ENCODE measurements at regions not wholly inside any gene's neighbourhood (a gene's known extent, or its start where the extent isn't known, plus 50 kb on each side); places are given as distances from the start of the nearest gene placed in this dataset.
A peak's percentile ranks its signal among the peaks of the same experiment; 100 is the strongest.

GRCh38 chr1:34627465-34628240, 127.2 kb upstream of the GJB5 start:
- intact Hi-C loops (cut with micrococcal nuclease): no loop called here
- ATAC-seq (no peak), DNase-seq (no peak)

DNA sequence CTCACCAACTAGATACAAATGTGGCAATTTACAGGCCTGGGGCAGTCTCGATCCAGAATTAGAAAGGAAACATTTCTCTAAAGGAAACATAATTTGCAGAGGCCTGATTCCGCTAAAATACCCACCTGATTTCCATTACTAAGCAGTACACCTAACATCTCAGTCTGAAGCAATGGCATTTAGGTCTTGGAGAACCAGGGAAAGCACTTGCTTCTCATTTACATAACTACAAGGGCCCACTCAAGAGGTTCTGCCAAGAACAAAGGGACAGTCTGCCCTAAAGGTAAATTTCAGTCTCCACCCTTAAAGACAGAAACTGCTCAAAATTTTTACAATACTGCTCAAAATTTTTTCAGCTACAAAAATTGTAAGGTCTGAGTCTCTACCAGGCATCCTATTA, 123.7 kb upstream of the GJB5 start:
- no peak for DNase-seq
- intact Hi-C loops (cut with micrococcal nuclease): no loop called here
- no peak for ATAC-seq

- ATAC-seq (no peak), DNase-seq (no peak)
- intact Hi-C loops (cut with micrococcal nuclease): no loop called here
Observed at GRCh38 chr1:34639701-34640100, 115.1 kb upstream of the GJB5 start.

DNA sequence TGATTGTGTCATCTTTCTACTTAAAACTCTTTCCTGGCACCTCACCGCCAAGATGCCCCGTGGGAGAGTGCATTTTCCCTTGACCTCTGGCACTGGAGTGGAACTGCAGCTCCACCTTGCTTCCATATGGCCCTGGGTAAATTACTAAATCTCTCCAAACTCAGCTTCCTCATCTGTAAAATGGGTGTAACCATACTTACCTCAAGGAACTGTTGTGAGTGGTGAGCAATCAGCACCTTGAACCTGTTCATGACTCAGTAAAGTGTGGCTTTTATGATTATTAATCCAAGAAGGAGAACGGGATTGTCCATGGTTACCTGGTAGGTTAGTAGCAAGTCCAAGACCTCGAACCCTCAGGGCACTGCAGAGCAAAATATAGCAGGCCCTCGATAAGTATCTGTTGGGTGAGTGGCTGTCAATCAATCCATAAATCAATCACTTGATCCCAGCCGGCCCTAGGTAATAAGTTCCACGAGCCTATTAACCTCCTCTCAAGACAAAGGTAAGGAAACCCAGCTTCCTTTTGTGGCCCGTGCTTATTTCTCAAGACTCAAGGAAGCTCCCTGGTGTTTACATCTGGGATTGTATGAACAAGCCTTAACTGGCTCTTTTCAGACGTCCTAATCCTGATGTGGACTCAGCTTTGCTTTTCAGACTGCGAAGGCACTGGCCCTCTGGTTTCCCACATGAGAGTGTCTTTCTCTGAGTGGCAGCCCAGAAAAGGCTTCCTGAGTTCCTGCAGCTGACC, 114.0 kb upstream of the GJB5 start:
- intact Hi-C loops (cut with micrococcal nuclease): no loop called here
- ATAC-seq: no peak
- DNase-seq: no peak

- intact Hi-C loops (cut with micrococcal nuclease): no loop called here
- ATAC-seq (no peak), DNase-seq (no peak)
Observed at GRCh38 chr1:34642679-34643078, 112.2 kb upstream of the GJB5 start.

DNA sequence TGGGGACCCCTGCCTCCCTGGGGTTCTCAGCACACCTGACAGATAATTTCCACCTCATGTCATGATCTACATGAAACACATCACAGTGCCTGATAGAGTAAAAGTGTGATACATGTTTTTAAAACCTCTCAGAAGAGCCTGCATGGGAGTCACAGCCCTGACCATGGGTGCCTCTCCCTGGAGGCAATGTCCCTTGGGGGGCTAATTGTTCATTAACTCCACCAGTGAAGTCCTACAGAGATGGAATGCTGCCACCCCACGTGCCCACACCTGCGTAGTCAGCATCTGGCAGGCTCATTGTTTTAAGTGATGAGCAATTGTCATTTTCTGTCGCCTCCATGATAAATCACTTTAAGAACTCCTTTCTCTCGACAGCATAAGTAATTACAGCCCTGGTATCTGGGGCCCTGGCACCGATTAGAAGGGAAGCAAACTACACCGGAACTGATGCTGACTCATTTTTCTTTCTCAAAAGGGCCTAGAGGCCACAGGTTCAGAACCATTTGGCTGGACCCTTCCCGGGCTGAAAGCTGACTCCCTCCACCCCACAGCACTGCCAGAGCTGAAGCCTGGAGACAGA, 109.6 kb upstream of the GJB5 start:
- ATAC-seq: no peak
- DNase-seq: no peak
- intact Hi-C loops (cut with micrococcal nuclease): no loop called here

DNA sequence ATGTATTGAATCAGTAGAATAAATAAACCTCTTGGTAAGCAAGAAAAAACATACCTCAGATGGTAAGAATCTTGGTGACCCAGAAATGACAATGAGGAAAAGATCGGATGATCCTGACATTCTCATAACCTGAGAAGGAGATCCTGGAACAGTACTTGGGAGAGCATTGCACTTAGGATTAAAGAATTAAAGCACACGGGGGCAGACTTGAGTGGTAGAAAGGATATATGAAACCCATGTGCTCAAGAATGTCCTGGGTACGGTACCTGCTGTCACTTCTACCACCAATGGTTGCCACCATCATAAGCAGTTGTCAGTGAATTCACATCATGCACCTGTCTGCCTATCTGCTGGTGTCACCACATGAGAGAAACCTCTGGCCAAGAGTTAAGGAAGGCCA, 108.9 kb upstream of the GJB5 start:
- intact Hi-C loops (cut with micrococcal nuclease): no loop called here

DNA sequence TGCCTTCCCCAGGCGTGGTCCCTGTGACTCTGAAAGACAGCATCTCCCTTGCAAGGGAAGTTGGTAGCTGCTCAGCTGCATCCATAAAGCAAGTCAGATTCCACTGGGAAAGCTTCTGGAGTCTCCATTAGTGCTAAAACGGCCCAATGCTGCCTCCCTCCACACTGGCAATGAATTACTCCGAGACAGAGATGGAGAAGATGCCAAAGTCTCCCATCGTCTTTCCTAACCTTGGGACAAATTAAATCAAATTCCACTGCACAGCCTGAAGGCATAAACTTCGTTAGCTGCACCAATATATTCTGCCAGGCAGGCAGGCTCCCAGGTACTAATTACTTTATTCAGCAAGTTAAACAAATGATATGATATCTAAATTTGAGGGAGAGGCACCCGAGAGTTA, 106.3 kb upstream of the GJB5 start:
- intact Hi-C loops (cut with micrococcal nuclease): no loop called here
- no peak for ATAC-seq
- no peak for DNase-seq

More for the DNA sequence above, 108.9 kb upstream of the GJB5 start:
- DNase-seq (no peak), ATAC-seq (no peak)

GRCh38 chr1:34650090-34650489, 104.8 kb upstream of the GJB5 start:
- ATAC-seq: no peak

DNA sequence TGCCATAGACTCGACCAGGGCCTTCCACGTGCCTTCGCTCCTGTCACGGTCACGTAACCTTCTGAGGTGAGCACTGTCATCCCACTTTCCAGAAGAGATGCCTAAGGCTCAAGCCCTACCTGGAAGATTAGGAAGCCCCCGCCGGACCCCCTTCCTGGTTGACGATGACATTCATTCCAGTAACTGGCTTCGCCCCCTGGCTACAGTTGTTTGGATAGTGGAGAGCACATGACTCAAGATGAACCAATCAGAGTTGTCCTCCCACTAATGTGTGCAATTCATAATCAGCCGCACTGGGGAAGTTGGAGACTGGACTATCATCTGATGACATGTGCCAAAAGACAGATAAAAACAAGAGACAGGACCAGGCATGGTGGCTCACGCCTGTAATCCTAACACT, 104.0 kb upstream of the GJB5 start:
- ATAC-seq (no peak), DNase-seq (no peak)
- intact Hi-C loops (cut with micrococcal nuclease): no loop called here

More at GRCh38 chr1:34650090-34650489, 104.8 kb upstream of the GJB5 start:
- DNase-seq: no peak
- intact Hi-C loops (cut with micrococcal nuclease): no loop called here

GRCh38 chr1:34653110-34653509, 101.7 kb upstream of the GJB5 start:
- intact Hi-C loops (cut with micrococcal nuclease): no loop called here
- DNase-seq (no peak), ATAC-seq (no peak)

- ATAC-seq (no peak), DNase-seq (no peak)
- intact Hi-C loops (cut with micrococcal nuclease): no loop called here
Observed at GRCh38 chr1:34655206-34655874, 99.5 kb upstream of the GJB5 start.

DNA sequence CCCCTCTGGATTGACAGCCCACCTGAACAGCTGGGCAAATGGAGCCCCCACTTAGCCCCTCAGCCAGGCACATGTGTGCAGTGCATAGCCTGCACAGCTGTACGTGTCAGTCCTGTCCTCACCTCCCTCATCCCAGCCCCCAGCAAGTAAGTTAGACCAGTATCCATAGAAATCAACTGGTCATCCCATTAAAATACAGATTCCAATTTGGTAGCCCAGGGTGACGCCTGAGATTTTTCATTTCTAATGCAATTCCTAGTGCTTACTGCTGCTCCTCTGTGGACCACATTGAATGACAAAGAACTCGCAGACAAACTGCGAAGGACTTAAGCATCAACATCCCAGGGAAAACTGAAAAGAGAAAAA, 99.0 kb upstream of the GJB5 start:
- ATAC-seq: no peak
- no peak for DNase-seq
- intact Hi-C loops (cut with micrococcal nuclease): no loop called here

DNA sequence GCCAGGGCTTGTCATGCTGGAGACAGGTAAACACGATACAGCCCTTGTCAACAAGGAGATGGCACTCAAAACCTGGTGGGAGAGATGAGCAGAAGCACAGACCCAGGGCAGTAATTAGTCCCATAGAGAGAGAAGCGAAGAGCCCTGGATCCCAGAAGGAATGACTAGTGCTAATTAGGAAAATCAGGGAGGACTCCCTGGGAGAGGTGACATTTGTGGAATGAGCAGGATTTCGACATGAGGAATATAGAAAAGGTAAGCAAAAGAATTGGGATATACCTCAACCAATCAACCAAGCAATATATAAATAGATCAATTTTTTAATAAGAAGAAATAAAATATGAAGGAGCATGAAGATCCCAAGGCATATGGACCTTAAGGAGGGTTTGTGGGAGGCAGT, 98.5 kb upstream of the GJB5 start:
- intact Hi-C loops (cut with micrococcal nuclease): no loop called here
- DNase-seq (no peak), ATAC-seq (no peak)

GRCh38 chr1:34656731-34657130, 98.1 kb upstream of the GJB5 start:
- ATAC-seq (no peak), DNase-seq (no peak)
- intact Hi-C loops (cut with micrococcal nuclease): no loop called here

GRCh38 chr1:34657266-34657665, 97.6 kb upstream of the GJB5 start:
- DNase-seq (no peak), ATAC-seq (no peak)
- intact Hi-C loops (cut with micrococcal nuclease): no loop called here

DNA sequence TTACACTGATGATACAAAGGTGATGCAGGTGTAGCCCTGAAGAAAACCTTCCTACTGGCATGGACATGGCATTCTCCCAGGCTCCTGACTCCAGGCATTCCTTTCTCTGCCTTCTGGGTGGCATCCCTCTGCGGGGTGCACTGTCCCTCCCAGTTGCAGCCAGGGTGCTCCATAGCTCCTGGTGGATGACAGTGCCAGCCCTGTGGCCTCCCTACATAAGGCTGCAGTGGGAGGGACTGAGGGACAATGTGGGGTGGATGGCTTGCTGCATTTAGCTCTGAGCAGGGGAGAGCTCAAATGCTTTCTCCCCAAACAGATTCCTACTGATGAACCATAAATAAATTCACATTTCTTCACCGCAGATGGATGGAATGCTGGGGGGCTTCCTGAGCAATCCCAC, 97.0 kb upstream of the GJB5 start:
- ATAC-seq: no peak
- DNase-seq: no peak
- intact Hi-C loops (cut with micrococcal nuclease): no loop called here

- ATAC-seq (peak; percentile 40), DNase-seq (no peak)
- intact Hi-C loops (cut with micrococcal nuclease): no loop called here
Observed at GRCh38 chr1:34663031-34663430, 91.8 kb upstream of the GJB5 start.

DNA sequence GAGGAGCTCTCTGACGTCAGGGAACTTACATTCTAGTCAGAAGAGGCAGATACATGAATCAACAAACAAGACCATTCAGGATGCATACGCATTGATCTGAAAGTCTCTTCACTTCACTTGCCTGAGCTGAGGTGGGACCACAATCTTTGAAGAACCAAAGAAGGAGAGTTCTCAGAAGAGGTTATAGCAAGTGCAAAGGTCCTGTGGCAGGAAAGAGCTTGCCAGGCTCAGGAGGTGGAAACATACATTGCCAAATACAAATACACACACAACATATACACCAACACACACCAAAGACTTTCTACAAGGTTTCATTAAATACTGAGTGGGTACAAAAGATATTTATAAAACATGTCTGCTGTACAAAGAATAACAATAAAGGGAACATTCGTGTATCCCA, 86.8 kb upstream of the GJB5 start:
- ATAC-seq (no peak), DNase-seq (no peak)
- intact Hi-C loops (cut with micrococcal nuclease): no loop called here

- DNase-seq (no peak), ATAC-seq (no peak)
- intact Hi-C loops (cut with micrococcal nuclease): no loop called here
Observed at GRCh38 chr1:34670982-34671381, 83.9 kb upstream of the GJB5 start.
